CD4-positive, alpha-beta T cell treated with Interleukin-21 for 1 hour (primary cell): ENCODE measurements at regions not wholly inside any gene's neighbourhood (a gene's known extent, or its start where the extent isn't known, plus 50 kb on each side); places are given as distances from the start of the nearest gene placed in this dataset.

Experiments used
- DNase-seq: peaks from one replicate; pipeline ENCODE4 v3.0.0-alpha.2; 2020

DNA sequence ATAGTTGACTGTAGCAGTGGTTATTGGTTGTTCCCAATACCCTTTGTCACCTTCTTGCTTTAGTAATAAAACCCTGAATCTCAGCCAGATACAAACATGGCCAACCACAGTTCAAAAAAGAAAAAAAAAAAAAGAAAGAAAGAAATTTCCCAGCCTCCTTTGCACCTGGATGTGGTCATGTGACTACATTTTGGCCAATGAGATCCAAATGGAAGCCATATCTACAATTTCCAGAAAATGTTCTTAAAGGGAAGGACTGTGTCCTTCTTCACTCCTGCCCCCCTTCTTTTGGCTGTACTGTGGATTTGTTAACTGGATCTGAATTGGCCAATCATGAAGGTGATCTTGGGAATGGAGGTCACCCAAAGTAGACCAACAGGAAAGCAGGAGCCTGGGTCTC, 141.9 kb downstream of the SOX9 start:
- DNase-seq = no peak

DNA sequence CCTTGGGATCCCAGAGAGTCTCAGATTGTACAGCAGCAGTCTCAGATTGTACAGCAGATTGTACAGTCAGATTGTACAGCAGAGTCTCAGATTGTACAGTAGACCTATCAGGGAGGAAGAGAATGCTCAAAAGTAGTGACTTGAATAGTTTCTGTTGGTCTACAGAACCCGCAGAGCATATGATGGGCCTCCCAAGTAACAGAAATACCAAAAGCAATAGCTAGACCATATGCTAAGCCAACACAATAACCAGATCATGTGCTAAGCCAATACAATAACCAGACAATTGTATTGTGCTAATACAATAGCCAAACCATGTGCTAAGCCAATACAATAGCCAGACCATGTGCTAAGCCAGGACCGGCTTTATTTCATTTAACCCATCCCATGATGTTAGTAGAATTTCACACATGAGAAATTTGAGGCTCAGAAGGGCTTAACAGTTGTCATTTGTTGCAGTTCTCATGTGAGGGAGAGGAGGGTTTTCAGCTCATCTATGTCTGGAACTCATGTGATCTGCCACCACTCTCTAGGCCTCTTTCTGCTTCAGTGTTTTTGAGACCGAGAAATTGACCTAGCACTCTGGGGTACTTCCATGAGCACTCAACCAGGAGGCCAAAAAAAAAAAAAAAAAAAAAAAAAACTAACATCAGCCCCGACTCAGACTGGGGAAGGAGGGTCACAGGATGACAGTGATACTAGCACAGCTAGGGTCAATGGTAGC, 144.0 kb downstream of the SOX9 start:
- DNase-seq = no peak

DNA sequence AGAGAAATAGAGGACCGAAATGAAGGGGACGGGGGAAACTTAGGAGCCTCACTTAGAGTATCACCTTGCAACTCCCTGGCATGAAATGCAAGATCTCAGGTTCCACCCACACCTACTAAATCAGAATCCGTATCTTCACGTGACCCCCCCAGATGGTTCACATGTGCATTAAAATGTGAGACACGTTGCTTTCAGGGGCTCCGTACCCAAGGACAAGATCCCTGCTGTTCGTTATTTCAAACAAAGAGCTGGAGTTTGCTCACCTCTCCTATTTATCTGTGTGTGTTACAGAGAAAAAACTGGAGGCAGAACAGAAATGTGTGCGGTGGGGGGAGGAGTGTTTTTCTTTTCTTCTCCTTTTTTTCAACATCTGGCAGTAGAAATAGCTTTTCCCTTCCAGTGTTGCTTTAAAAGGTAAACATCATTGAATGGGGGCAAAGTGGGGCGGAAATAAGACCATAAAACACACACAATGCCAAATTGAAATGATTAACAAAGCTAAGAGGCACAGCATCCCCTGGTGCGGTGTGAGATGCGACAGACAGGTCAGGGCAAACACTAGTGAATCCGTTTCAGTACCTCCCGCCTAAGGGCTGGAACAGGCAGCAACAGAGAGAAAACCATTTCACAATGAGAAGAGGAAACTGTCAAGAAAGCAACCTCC, 145.4 kb downstream of the SOX9 start:
- no peak for DNase-seq

DNA sequence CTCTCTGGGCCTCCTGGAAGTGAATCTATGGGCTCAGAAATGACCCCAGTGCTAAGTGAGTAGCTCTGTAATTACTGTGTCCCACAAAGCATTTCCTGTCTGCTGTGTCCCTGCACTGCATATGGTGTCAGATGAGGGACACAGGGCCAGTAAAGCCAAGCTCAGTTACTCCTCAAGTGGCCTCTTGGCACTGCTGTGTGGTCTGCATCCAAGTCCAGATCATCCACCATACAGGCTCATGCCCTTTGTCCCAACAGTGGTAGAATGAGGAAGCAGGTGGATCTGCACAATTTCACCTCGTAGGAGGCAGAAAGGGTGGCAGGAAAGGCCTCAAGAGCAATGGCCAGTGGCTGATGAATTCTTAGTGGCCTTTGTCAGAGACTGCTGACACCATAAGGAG, 146.8 kb downstream of the SOX9 start:
- DNase-seq = no peak

DNA sequence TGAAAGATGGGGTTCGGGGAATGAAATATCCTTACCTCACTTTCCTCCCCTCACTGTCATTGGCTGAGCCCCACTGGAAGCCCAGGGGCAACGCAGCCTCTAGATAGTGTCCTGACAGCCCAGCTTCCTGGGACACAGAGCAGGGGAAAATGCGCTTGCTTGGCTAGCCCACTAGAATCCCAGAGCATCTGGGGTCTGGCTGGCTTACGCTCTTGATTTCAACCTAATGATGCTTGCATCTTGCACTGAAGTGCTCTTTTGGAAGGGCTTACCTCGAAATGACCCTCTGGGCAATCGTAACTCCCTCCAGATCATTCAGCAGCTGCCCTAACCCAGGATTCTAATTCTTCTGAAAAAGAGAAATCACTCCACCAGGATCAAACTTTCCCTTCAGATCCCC, 147.6 kb downstream of the SOX9 start:
- no peak for DNase-seq

DNA sequence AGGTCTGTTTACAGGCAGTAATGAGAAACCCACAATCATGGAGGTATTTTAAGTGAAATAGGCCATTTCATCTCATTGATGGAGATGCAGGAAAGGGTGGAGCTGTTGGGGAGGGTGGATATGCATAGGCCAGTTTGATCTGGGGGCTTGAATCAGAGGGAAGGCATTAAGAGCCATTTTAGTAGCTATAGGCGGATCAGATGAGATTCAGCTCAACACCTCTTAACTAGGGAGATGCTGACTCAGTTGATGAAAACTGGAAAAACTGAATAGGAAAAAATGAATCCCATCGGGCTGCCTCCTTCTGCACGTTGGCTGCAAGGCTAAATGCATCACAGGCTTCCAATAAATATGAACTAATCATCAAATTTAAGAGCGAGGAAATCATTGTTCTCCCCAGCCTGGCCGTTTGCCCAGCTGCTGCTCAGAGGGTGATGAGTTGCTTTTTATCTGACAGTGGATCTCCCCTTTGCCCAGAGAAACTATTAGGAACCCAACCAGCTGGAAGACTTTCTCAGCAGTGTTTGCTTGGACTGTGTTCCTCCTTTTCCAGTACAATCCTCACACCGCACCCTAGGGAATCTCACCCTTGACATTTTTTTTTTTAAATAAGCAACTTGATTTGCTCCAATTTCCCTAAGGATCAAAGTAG, 149.6 kb downstream of the SOX9 start:
- no peak for DNase-seq

DNA sequence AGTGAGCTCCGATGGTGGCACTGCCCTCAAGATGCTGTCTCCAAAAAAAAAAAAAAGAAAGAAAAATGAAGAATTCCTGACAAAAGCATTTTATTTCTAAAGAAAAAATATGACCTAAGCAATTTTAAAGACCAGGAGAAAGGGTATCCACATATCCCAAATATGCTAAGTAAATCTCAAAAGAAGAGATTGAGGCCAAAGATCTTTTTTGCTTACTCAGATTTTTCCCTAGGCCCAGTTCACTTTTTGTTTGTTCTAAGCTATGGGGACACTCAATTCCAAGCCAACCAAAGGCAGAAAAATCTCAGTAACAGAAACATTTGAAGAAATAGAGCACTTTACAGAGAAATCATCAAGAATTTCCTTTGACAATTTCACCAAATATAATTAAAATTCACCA, 150.8 kb downstream of the SOX9 start:
- no peak for DNase-seq

DNA sequence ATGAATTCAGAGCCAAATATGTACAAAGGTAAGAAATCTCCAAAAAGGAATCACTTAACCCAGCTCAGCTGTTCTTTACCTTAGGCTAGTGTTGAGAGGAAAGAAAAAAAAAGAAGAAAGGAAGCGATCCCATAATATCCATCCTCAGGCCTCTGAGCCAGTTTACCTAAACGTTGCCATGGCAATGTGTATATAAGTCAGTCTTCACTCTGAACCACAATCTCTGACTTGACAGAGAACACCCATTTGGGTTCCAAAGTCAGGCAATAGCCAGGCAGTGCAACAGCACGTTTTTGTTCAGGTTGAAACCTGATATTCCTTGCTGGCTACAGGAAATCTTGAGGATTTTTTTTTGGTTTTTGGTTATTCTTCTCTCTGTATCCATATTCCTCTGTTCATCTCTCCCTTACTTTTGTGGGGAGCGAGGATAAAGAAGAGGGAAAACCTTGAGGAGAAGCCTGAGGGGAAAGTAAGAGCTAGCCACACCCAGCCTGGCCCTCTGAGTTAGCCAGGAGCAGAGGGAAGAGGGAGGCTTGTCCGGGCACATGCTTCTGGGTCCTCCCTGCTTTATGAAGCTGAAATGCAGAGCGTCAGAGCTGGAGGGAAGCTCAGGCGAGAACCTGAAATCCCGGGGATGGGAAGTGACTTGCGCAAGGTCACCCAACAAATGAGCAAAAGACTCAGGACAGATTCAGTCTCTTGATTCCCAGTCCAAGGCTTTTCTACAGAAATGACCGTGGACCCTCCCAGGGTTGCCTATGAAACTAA, 152.7 kb downstream of the SOX9 start:
- no peak for DNase-seq

DNA sequence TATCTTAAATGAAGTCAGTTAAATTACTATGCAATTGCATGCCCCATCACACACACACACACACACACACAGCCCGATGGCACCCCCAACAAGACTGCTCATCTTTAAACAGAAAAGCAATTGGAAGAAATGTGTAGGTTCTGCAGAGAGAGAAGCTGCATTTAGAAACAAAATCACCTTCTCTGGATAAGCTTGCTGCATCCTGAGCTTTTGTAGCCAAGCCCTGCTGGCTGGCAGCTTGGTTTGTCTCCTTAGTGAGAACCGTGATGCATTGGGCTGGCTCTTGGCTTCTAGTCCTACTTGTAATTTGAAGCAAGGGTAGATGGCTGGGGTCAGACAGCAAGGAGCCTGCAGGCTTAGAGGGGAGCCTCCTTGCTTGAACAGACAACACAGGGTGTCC, 153.8 kb downstream of the SOX9 start:
- DNase-seq = no peak

DNA sequence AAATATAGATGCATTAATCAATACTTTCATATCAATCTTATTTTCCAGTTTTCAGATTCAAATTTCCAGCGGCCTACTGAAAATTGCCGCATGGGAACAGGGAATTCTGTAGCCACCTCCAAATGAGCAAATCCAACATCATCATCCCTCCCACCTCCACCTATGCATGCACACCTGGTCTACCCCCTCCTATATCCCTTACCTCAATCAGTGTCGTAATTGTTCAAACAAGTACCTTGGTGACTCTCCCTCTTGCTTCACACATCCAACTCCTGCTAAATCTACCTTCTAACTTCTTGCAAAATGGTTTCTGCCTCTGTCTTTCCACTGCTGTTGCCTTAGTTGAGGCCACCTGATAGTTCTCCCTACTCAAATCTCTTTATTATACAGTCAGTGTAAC, 160.1 kb downstream of the SOX9 start:
- no peak for DNase-seq

DNA sequence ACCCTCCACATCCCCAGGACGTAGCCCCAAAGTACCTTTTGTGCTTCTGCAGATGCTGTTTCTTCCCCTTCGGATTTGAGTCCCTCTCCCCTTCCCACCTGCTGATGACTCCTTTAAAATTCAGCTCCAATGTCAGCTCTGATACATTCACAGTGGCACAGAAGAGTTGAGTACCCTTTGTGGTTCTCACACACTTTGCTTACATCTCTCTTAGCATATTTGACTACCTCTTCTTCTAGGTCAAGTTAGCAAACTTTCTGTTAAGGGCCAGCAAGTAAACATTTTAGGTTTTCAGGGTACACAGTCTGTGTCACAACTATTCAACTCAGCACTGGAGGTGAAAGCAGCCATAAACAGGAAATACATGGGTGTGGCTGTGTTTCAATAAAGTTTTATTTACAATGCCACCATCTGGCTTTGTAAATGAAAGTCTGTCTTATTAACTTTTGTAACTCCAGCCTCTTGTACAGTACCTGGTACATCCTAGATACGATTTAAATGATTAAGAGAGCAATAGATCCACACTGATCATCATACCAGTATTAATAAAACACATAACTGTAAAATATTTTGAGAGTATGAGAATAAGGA, 161.7 kb downstream of the SOX9 start:
- DNase-seq = no peak

DNA sequence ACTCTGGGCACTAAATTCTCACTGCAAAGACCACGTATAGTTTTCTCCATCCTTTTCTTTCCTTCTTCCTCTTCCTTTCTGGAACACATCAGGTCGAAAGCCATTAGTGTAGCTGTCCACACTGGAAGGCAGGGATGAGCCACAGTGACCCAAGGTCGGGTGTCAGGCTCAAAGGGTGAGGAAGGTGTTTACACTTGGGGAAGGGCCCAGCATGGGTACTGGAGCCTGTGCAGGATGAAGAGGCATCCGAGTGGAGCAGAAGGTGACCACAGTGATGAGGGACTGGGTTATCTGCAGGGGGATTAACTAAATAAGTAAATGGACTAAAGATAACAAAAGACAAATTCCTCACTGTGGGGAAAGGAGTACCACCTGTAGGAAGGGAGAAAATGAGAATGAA, 164.0 kb downstream of the SOX9 start:
- DNase-seq = no peak

DNA sequence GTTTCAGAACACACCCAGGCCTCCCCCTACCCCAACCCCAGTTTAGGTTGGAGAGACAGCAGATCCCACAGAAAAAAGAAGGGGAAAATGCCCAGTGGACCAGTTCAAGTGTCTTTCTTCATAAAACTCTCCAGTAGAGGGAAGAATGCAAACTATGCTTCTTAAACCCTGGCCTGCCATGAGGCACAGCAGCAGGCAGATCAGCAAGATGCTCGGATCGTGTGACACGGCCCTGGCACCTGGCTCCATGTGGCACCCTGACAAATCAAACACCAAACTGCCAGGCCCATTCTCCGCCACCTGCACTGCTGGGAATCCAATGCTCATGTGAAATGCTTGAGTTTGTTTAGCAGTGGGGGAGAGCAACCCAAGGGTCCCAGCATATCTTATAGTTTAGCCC, 166.8 kb downstream of the SOX9 start:
- no peak for DNase-seq

DNA sequence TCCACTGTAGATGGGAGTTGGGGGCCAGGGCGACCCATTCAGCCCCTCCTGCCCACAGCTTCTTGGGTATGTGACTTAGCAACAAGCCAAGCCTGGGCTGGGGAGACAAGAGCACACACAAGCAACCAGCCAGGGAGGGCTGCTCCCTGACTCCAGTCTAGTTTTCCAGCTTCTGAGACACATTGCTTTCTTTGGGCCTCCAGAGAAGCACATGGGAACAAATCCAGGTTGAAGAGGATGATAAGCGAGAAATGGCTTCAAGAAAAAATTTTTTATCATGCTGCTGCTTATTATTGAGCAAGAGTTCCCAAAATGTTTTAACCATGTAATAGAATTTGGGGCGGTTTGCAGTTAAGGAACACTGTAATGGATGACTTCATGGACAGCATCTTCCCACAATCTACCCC, 173.7 kb downstream of the SOX9 start:
- DNase-seq = no peak

DNA sequence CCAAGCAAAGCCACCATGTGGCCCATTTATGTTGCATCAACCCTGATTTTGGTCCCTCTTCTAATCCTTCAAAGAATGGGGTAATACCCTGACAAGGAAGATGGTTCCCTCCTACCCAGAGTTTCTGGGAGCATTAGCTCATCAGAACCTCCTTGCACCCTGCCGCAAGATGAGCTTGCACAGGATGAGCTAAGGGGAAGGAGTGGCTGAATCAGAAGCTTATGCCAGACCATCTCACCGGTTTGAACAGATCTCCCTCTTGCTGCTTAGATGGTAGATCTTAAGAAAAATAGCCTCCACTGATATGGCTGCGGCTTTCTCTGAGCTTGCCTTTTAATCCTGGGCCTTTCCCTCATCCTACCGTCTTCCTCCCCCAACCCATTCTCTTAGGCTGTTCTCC, 175.1 kb downstream of the SOX9 start:
- DNase-seq = no peak

DNA sequence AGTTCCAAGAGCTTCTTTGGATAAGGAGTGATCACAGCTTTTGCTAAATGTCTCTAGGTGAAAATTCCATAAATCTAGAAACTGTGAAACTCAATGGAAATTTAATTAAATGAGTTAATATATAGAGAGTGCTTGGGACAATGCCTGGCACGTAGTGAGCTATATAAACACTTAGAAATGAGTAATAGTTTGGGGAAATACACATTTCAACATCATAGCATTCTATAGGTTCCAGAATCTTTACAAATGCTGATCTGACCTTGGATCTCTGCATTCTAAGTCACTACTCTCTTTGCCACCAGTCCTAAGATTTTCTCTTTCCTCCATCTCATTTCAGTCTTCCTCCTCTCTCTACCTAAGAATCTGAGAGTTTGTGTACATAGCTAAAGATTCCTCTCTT, 175.6 kb downstream of the SOX9 start:
- no peak for DNase-seq

DNA sequence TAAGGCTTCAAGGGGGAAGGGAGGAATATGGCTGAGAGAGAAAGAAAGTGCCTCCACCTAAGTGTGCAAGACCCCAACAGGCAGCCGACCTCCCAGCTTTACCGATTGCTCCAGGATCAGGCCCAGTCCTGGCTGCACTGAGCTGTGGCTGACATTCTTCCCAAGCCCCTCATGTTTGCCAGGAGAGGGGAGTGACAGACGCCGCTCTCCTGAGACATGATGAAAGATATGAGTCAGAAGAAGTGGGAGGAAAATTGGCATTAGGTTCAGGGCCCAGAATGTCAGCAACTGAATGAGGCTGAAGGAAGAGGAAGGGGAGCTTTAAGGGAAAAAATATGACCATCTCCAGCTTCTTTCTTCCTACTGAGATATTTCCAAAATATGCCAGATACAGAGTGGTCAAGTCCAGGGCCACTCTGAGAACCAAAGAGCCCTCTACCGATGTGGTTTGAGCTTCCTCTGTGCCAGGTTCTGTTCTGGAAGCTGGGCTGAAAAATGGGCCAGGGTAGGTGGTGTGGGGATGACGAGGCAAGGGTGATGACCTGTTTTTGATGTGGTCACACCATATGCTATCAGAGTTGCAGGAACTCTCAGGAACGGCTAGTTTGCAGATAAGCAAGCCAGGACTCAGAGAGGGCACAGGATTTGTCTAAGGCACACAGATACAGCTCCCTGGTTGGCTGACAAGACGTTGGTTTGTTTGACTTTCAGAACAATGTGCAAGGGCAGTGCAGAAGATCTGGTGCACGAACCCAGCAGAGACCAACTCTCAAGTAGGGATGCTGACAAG, 176.7 kb downstream of the SOX9 start:
- DNase-seq = no peak

DNA sequence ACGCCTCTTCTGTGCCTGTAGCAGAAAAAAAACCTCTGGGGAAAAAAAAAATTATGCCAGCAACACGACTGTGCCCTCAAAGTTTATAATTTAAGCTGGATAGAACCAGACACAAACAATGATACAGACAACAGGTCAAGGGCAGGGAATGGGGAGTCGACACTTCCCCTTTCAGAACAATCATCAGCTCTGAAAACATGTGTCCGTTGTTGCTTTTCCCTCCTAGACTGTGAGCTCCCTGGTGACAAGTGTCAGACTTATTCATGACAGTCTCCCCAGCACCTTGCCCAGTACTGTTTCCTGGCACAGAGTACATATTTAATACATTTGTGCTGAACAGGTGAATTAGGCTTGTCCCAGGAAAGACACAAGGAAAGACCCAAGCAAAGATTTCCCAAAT, 178.3 kb downstream of the SOX9 start:
- DNase-seq = no peak

DNA sequence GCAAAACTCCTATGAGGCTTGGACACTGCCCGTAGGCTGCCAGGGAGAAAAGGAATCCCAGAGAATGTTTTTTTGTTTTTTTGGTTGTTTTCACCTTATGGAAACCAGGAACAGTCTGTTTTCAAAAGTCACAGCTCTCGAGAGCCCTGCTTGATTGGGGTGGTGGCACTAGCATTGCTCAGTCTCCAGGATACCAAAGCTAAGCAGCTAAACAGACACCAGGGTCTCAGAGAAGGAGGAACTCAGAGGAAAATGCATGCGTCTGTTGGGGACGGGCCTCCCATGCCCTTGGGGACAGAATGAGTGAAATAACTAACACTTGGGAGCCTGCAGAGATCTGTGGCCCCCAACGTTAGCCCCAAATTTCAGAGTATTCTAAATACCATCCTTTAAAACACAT, 178.8 kb downstream of the SOX9 start:
- no peak for DNase-seq

DNA sequence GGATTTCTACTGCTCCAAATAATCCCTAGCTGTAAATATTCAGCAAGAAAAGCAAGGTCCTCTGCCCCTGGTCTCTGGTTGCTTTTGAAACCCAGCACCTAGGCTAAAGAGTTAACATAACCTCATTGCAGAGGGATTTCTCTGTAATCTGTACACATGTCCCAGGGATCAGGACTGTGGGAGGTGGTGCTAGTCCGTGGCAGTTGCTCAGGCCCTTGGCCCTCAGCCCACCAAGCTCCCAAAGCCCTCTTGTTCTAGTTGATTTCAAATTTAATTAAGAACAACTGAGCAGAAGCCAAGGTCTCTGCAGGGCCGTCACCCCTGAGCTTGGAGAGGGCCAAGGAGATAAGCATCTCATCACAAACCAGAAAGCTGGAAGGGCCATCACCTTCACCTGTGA, 181.1 kb downstream of the SOX9 start:
- DNase-seq = no peak

DNA sequence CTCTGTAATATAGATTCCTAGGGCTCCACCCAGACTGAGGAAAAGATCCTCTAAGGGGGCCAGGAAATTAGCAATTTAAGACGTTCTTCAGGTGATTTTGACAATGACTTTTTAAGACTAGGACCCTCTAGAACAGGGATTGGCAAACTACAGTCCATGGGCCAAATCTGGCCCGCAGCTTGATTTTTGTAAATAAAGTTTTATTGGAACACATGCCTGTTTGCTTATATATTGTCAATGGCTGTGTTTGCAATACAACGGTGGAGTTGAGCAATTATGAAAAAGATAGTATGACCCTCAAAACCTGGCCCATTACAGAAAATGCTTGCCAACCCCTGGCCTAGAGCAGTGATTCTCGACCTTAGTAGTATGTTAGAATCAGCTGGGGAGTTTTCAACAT, 181.9 kb downstream of the SOX9 start:
- DNase-seq = no peak
